Adrenal gland (tissue), 5 donors: ENCODE measurements at regions not wholly inside any gene's neighbourhood (a gene's known extent, or its start where the extent isn't known, plus 50 kb on each side); places are given as distances from the start of the nearest gene placed in this dataset.

Experiments
- CTCF ChIP-seq, 6 experiments: fragments of 450-650 bp in 4 of 6; fragments of 200-600 bp in 2 of 6; sonication (generic) in 1 of 6; IDR thresholded peaks; 1 replicate in 5 of 6; 2 replicates in 1 of 6; pipeline versions ENCODE4 v1.5.1 to v1.8.0; 2016 to 2021; ENCODE audit warnings: antibody characterized with exemption in 6 of 6, mild to moderate bottlenecking in 2 of 6, moderate library complexity in 1 of 6
- POLR2A ChIP-seq, 2 donors: fragments of 450-650 bp; IDR thresholded peaks; one replicate each; pipeline ENCODE4 v1.6.1; 2017; ENCODE audit warnings: antibody characterized with exemption in 2 of 2, mild to moderate bottlenecking in 2 of 2, moderate library complexity in 1 of 2
- donor health status: DM: no; HTN: no; CAD: no.

- TF ChIP-seq CTCF (IDR thresholded peaks at IDR 0.05) = no peak
- no peak for TF ChIP-seq POLR2A (IDR thresholded peaks at IDR 0.05)
Measured at GRCh38 chr4:28385801-28386200, 1525.2 kb downstream of the STIM2 start.
